ENCODE measurements at regions not wholly inside any gene's neighbourhood (a gene's known extent, or its start where the extent isn't known, plus 50 kb on each side); places are given as distances from the start of the nearest gene placed in this dataset.

- DNase-seq = no peak
Observed at GRCh38 chr2:180443888-180444287, 436.8 kb upstream of the CWC22 start.

- no peak for DNase-seq
Observed at GRCh38 chr2:180442860-180443644, 436.0 kb upstream of the CWC22 start.

GRCh38 chr2:180419212-180419611 is 412.1 kb upstream of the CWC22 start:
- DNase-seq = no peak

GRCh38 chr2:180416627-180417026 is 409.5 kb upstream of the CWC22 start:
- no peak for DNase-seq

- no peak for DNase-seq
Observed at GRCh38 chr2:180413336-180413735, 406.2 kb upstream of the CWC22 start.

- no peak for DNase-seq
Observed at GRCh38 chr2:180412219-180412618, 405.1 kb upstream of the CWC22 start.

GRCh38 chr2:180411661-180412060 is 404.6 kb upstream of the CWC22 start:
- no peak for DNase-seq

- no peak for DNase-seq
Observed at GRCh38 chr2:180406687-180407086, 399.6 kb upstream of the CWC22 start.

- no peak for DNase-seq
Observed at GRCh38 chr2:180405520-180405919, 398.4 kb upstream of the CWC22 start.

GRCh38 chr2:180394305-180394704 is 387.2 kb upstream of the CWC22 start:
- DNase-seq = no peak

- DNase-seq = no peak
Observed at GRCh38 chr2:180385601-180386201, 378.6 kb upstream of the CWC22 start.

- no peak for DNase-seq
Observed at GRCh38 chr2:180376066-180376465, 369.0 kb upstream of the CWC22 start.

GRCh38 chr2:180374502-180375281 is 367.6 kb upstream of the CWC22 start:
- no peak for DNase-seq

GRCh38 chr2:180370511-180371205 is 363.6 kb upstream of the CWC22 start:
- no peak for DNase-seq

GRCh38 chr2:180368881-180369280 is 361.8 kb upstream of the CWC22 start:
- DNase-seq = no peak

GRCh38 chr2:180367815-180368214 is 360.7 kb upstream of the CWC22 start:
- DNase-seq = no peak

- no peak for DNase-seq
Observed at GRCh38 chr2:180366481-180366880, 359.4 kb upstream of the CWC22 start.

- no peak for DNase-seq
Observed at GRCh38 chr2:180364719-180365118, 357.6 kb upstream of the CWC22 start.

- DNase-seq = no peak
Observed at GRCh38 chr2:180360283-180360618, 353.2 kb upstream of the CWC22 start.

- DNase-seq = no peak
Observed at GRCh38 chr2:180359522-180360282, 352.6 kb upstream of the CWC22 start.

- no peak for DNase-seq
Observed at GRCh38 chr2:180358458-180358857, 351.4 kb upstream of the CWC22 start.

- no peak for DNase-seq
Observed at GRCh38 chr2:180356676-180357075, 349.6 kb upstream of the CWC22 start.

GRCh38 chr2:180352620-180353019 is 345.5 kb upstream of the CWC22 start:
- DNase-seq = no peak
